HG03097 (cell line): ENCODE measurements at regions not wholly inside any gene's neighbourhood (a gene's known extent, or its start where the extent isn't known, plus 50 kb on each side); places are given as distances from the start of the nearest gene placed in this dataset.

Experiments
- ATAC-seq: cut with Tn5 transposase; IDR thresholded peaks from one replicate; pipeline ENCODE4 v1.9.1; 2021; ENCODE audit not compliant: unreplicated experiment, low FRiP score

- ATAC-seq = no peak
These were observed 97.3 kb upstream of the PIEZO2 start for GRCh38 chr18:11246495-11247300.

- no peak for ATAC-seq
These were observed 96.5 kb upstream of the PIEZO2 start for GRCh38 chr18:11245879-11246278.

GRCh38 chr18:11237484-11237883 lies 88.1 kb upstream of the PIEZO2 start:
- ATAC-seq = no peak

- ATAC-seq = no peak
These were observed 87.7 kb upstream of the PIEZO2 start for GRCh38 chr18:11237066-11237465.

- ATAC-seq = no peak
These were observed 74.8 kb upstream of the PIEZO2 start for GRCh38 chr18:11224153-11224552.

GRCh38 chr18:11219571-11219970 lies 70.2 kb upstream of the PIEZO2 start:
- no peak for ATAC-seq

- ATAC-seq = no peak
These were observed 65.8 kb upstream of the PIEZO2 start for GRCh38 chr18:11215216-11215615.

- no peak for ATAC-seq
These were observed 54.7 kb upstream of the PIEZO2 start for GRCh38 chr18:11204020-11204419.

GRCh38 chr18:11199477-11199876 lies 50.1 kb upstream of the PIEZO2 start:
- no peak for ATAC-seq
